ENCODE measurements at regions not wholly inside any gene's neighbourhood (a gene's known extent, or its start where the extent isn't known, plus 50 kb on each side); places are given as distances from the start of the nearest gene placed in this dataset.

- no peak for DNase-seq
- CTCF ChIA-PET = no interaction called here
- Histone ChIP-seq H3K4me2 (no peak overlapping the region), H3K9me3 (no peaks in the 10 kb centered on the region), H3K9ac (no peak overlapping the region), H3K79me2 (ENCODE audit: insufficient read depth) (no peaks in the 10 kb centered on the region), H3K9me2 (no peaks in the 10 kb centered on the region), H2AFZ (ENCODE audit: low read depth) (no peak overlapping the region), H3K27ac (ENCODE audit: low read depth in 2 of 2, low read length in 1 of 2) (no peak overlapping the region), H3K27me3 (ENCODE audit: insufficient read depth) (no peaks in the 10 kb centered on the region), H3K36me3 (replicated peaks in 1 of 2; ENCODE audit: control insufficient read depth in 1 of 2, insufficient read depth in 2 of 2, low read length in 1 of 2) (no peaks in the 10 kb centered on the region), H3K4me3 (ENCODE audit: low read depth in 2 of 2, low read length in 1 of 2) (no peak overlapping the region), H3K4me1 (ENCODE audit: control insufficient read depth in 1 of 2, insufficient read depth in 2 of 2, low read depth in 1 of 2, low read length in 1 of 2) (no peaks in the 10 kb centered on the region), H4K20me1 (ENCODE audit: insufficient read depth) (no peaks in the 10 kb centered on the region), H3F3A (replicated peaks; ENCODE audit: insufficient read depth) (no peaks in the 10 kb centered on the region)
- WGBS (ENCODE audit: low lambda C conversion rate) = 86% methylated on average over 7 of the region's 7 CpGs
- TF ChIP-seq SIN3A (IDR thresholded peaks at IDR 0.05; ENCODE audit: borderline replicate concordance, low read depth, low read length) (no peak), GABPA (IDR thresholded peaks at IDR 0.05; ENCODE audit: low read depth) (no peak), RFX5 (IDR thresholded peaks at IDR 0.05; ENCODE audit: low read length) (no peak), USF2 (IDR thresholded peaks at IDR 0.05; ENCODE audit: borderline replicate concordance, low read depth, low read length) (no peak), ELF1 (IDR thresholded peaks at IDR 0.05) (no peak), PBX3 (IDR thresholded peaks at IDR 0.05) (no peak), CTCF (IDR thresholded peaks at IDR 0.05) (no peak), YY1 (IDR thresholded peaks at IDR 0.05; ENCODE audit: low read depth) (no peak), RCOR1 (IDR thresholded peaks at IDR 0.05; ENCODE audit: low read length) (no peak), TEAD4 (IDR thresholded peaks at IDR 0.05; ENCODE audit: borderline replicate concordance, insufficient read depth) (no peak), CHD2 (IDR thresholded peaks at IDR 0.05; ENCODE audit: low read length, partially characterized antibody) (no peak), MEF2A (IDR thresholded peaks at IDR 0.05; ENCODE audit: borderline replicate concordance, low read depth) (no peak), GATA2 (CRISPR knock-in tag; IDR thresholded peaks at IDR 0.05) (no peak), EP300 (IDR thresholded peaks at IDR 0.05; ENCODE audit: borderline replicate concordance in 1 of 2, low read depth in 1 of 2, low read length in 1 of 2) (no peak), TAF1 (IDR thresholded peaks at IDR 0.05; ENCODE audit: borderline replicate concordance, low read depth, low read length) (no peak), FOXJ3 (CRISPR knock-in tag; IDR thresholded peaks at IDR 0.05) (no peak), MXI1 (IDR thresholded peaks at IDR 0.05; ENCODE audit: low read depth, low read length) (no peak), EZH2phosphoT487 (IDR thresholded peaks at IDR 0.05; ENCODE audit: borderline replicate concordance, low read depth) (no peak), REST (IDR thresholded peaks at IDR 0.05; ENCODE audit: low read depth, low read length) (no peak), TCF12 (IDR thresholded peaks at IDR 0.05) (no peak)
- POLR2A ChIA-PET = no interaction called here
These were observed 55.5 kb upstream of the EP300 start for GRCh38 chr22:41036924-41037323.
